ENCODE measurements at regions not wholly inside any gene's neighbourhood (a gene's known extent, or its start where the extent isn't known, plus 50 kb on each side); places are given as distances from the start of the nearest gene placed in this dataset.

DNA sequence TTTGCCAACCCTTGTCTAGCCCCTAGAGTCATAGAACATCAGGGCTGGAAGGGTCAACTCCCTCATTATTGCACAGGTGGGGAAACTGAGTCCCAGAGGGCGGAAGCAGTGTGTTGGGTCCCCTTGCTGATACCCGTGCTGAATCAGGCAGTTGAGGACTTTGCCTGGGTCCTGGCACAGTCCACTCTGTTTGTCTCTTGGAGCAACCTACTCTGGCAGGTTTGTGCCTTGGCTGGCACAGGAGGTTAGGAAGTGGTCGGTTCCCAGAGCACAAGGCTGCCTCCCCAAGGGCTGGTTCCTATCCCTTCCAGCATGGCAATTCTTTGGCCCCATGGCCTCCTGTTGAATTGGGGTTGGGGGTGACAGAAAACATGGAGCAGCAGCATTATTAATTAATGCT is 94.5 kb upstream of the SHB start:
- H3K27me3 Mint-ChIP-seq = no peaks in the 10 kb centered on the region
- DNase-seq = no peak
- H3K4me1 Mint-ChIP-seq = peaks cover 3% of the 10 kb centered on the region
- intact Hi-C loops (cut with micrococcal nuclease) = loop anchor here (5.0 kb wide), 1 partner anchor 76 kb away; no protein-coding TSS in a partner anchor
- no peaks in the 10 kb centered on the region for H3K36me3 Mint-ChIP-seq (ENCODE audit: low read depth)
- no peaks in the 10 kb centered on the region for H3K9me3 Mint-ChIP-seq
- H3K4me3 Mint-ChIP-seq = no peak overlapping the region
- no peak overlapping the region for H3K27ac Mint-ChIP-seq

DNA sequence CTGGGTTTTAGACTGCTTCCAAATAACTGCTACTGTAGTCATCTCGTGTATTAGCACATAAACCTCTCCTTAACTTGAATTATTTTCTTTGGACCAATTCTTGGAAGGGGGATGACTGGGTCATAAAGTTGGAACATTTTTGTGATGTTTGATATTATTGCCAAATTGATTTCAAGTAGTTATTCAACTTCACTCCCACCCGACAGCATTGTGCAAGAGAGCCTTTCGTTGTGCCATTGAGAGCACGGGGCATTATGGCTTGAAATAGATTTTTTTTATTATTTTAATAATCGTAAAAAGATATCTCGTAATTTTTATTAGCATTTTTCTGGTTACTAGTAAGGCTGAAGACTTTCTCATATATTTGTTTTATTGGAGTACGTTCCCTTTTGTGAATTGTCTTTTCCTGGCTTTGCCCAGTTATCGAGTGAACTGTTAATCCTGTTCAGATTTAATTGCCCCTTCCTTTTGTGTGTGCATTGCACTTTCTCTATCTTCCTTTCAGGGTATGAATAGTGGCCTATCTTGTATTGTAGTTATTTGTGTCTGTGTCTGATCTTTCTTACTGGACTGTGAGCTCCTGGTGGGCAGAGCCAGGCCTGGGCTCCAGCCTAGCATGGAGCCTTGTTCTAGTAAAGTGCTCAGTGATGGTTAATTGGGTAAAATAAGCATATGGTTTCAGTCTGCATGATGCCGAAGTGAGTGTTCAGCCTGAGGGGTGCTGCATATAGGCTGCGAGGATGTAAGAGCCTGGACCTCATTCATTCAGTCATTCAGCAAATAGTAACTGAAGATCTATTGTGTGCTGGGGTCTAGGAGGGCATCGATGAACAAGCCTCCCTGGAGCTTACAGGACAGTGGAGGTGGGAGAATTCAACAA is 93.5 kb upstream of the SHB start:
- DNase-seq = no peak
- Mint-ChIP-seq H3K27me3 (no peaks in the 10 kb centered on the region), H3K9me3 (no peaks in the 10 kb centered on the region), H3K4me3 (no peak overlapping the region), H3K36me3 (ENCODE audit: low read depth) (no peaks in the 10 kb centered on the region), H3K4me1 (peaks cover 3% of the 10 kb centered on the region), H3K27ac (no peak overlapping the region)
- intact Hi-C loops (cut with micrococcal nuclease) = loop anchor here (5.0 kb wide), 1 partner anchor 75 kb away; no protein-coding TSS in a partner anchor

DNA sequence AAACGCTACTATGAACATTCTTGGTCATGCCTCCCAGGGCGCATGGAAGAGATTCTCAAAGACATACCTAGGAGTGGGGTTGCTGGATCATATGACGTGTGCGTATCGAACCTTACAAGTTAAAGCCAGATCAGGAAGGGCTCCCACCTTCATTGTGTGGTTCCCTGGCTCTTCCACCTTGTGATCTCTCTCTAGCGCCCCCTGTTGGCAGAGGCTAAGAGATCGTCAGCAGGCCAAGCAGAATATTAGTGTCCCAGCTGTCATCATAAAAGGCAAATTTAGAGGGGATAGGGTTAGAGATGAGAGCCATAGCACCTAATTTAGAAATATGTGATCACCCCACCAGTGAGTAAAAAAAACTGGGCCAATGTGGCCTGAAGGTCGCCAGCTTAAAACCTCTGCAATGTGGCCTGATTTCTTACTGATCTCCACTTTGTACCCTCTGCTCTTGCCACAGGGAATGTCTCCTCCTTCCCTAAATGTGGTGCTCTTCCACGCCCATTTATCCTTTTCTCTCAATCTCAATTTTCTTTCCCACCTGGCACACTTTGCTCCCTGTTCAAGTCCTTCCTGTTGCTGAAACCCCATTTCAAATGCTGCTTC is 91.7 kb upstream of the SHB start:
- H3K36me3 Mint-ChIP-seq (ENCODE audit: low read depth) = no peaks in the 10 kb centered on the region
- H3K4me3 Mint-ChIP-seq = no peak overlapping the region
- peak; percentile 88 for DNase-seq
- intact Hi-C loops (cut with micrococcal nuclease) = loop anchor here (1.0 to 5.0 kb wide), 2 partner anchors 73 to 247 kb away; no protein-coding TSS in a partner anchor
- no peaks in the 10 kb centered on the region for H3K9me3 Mint-ChIP-seq
- peaks cover 3% of the 10 kb centered on the region for H3K4me1 Mint-ChIP-seq
- no peak overlapping the region for H3K27ac Mint-ChIP-seq
- H3K27me3 Mint-ChIP-seq = no peaks in the 10 kb centered on the region

DNA sequence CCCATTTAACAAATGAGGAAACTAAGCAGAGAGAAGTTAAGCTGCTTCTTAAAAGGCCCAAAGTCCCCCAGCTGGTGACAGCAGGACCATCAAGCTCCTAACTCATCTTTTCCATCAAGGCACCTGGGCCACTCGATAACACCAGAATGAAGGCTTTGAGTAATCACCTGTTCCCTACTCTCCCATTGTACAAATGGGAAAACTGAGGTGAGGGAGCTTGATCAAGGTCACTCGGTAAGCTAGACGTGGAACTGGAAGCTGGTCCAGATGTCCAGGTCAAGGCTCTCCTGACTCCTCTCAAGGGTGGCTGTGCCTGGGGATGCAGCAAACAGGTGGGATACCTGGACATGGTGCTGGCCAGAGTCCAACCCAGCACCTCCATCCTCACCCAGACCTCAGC is 90.6 kb upstream of the SHB start:
- DNase-seq = no peak
- Mint-ChIP-seq H3K9me3 (no peaks in the 10 kb centered on the region), H3K4me1 (peaks cover 2% of the 10 kb centered on the region), H3K27ac (no peak overlapping the region), H3K4me3 (no peak overlapping the region), H3K36me3 (ENCODE audit: low read depth) (no peaks in the 10 kb centered on the region), H3K27me3 (no peaks in the 10 kb centered on the region)
- intact Hi-C loops (cut with micrococcal nuclease) = no loop called here

GRCh38 chr9:38158628-38159027 is 89.6 kb upstream of the SHB start:
- no peaks in the 10 kb centered on the region for H3K27me3 Mint-ChIP-seq
- peaks cover 2% of the 10 kb centered on the region for H3K4me1 Mint-ChIP-seq
- no peaks in the 10 kb centered on the region for H3K36me3 Mint-ChIP-seq (ENCODE audit: low read depth)
- no peaks in the 10 kb centered on the region for H3K9me3 Mint-ChIP-seq
- no peak for DNase-seq
- intact Hi-C loops (cut with micrococcal nuclease) = no loop called here
- H3K4me3 Mint-ChIP-seq = no peak overlapping the region
- H3K27ac Mint-ChIP-seq = no peak overlapping the region

DNA sequence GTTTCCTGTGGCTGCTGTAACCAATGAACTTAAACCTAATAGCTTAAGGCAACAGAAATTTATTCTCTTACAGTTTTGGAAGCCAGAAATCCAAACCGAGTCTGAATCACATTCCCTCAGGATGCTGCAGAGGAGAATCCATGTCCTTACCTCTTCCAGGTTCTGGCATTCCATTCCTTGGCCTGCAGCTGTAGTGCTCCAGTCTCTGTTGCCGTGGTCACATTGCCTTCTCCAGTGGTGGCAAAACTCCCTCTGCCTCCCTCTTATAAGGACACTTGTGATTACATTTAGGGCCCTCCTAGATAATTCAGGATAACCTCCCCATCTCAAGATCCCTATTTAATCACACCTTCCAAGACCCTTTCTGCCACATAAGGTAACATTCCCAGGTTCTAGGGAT is 88.7 kb upstream of the SHB start:
- Mint-ChIP-seq H3K27me3 (no peaks in the 10 kb centered on the region), H3K27ac (no peak overlapping the region), H3K36me3 (ENCODE audit: low read depth) (no peaks in the 10 kb centered on the region), H3K4me1 (peaks cover 2% of the 10 kb centered on the region), H3K9me3 (no peaks in the 10 kb centered on the region), H3K4me3 (no peak overlapping the region)
- intact Hi-C loops (cut with micrococcal nuclease) = no loop called here
- no peak for DNase-seq

DNA sequence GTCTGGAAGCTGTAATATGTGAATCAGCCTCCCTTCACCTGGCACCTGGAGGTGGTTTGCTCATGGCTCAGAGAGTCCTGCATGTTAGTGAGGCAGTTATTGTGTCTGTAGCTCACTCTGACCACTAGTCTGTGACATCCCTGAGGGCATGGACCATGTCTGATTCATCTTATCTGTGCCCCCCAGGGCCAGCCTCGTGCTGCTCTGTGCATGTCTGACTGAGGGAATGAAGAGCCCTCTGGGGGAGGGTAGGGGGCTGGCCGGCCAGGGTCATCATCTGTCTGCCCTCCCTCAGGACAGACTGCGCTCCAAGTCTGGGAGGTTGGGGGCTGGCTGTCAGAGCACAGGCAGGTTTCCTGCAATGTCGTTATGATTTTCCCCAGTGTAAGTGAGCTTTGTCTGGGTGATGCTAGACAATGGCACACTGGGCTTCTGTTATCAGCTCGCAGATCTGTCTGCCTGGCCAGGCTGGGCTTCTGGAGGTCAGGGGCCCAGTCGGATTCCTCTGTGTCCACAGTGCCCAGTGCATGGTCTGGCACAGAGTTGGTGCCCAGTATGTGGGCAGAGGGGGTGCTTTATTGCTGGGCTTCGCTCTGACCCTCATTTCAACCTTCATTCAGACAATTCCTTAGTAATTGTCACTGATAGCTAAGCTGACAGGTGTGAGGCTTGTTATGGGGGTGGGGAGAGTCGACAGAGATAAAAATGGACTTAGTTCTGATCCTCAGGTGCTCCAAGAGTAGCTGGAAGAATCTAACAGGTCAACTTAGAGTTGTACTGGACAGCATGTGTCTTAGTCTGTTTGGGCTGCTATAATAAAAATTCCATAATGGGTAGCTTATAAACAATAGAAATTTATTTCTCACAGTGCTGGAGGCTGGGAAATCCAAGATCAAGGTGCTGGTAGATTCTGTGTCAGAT is 85.7 kb upstream of the SHB start:
- Mint-ChIP-seq H3K27ac (no peak overlapping the region), H3K36me3 (ENCODE audit: low read depth) (no peaks in the 10 kb centered on the region), H3K9me3 (no peaks in the 10 kb centered on the region), H3K4me3 (no peak overlapping the region), H3K4me1 (no peaks in the 10 kb centered on the region), H3K27me3 (peaks cover 1% of the 10 kb centered on the region)
- intact Hi-C loops (cut with micrococcal nuclease) = no loop called here
- DNase-seq = no peak

- DNase-seq = no peak
- peaks cover 4% of the 10 kb centered on the region for H3K27me3 Mint-ChIP-seq
- intact Hi-C loops (cut with micrococcal nuclease) = no loop called here
- H3K27ac Mint-ChIP-seq = no peak overlapping the region
- no peaks in the 10 kb centered on the region for H3K4me1 Mint-ChIP-seq
- no peaks in the 10 kb centered on the region for H3K9me3 Mint-ChIP-seq
- H3K4me3 Mint-ChIP-seq = no peak overlapping the region
- no peaks in the 10 kb centered on the region for H3K36me3 Mint-ChIP-seq (ENCODE audit: low read depth)
Observed at GRCh38 chr9:38153910-38154291, 84.9 kb upstream of the SHB start.

DNA sequence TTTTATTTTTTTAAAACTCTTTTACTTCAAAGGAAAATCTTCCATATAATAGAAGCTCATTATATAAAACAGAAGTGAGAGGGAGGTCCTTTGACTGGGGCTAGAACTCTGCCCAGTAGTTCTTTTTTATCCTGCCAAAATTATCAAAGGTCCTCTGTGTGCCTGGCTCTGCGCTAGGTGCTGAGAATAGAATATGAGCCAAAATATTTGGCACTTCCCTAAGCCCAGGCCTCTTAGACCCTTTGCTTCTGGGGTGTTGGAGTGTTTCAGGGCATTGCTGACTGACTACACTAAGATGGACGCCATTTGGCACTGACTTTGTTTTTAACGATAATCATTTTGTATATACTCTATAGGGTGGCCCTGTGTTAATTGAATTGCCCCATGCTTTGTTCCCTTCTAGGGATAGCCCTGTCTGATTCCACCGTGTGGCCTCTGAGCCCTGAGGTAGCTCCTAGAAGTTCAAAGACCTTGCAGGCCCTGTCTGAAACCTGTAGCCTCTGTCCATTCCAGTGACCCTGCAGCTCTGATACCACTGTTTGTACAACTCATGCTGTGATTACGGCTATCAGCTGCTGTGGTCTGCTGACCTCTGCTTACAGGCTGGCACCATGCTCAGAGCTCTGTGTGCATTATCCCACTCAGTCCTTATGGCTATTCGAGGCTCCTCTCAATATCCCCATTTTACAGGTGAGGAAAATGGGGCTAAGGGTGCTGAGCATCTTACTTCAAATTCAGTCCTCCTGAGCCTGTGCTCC is 84.3 kb upstream of the SHB start:
- H3K4me3 Mint-ChIP-seq = no peak overlapping the region
- intact Hi-C loops (cut with micrococcal nuclease) = no loop called here
- H3K36me3 Mint-ChIP-seq (ENCODE audit: low read depth) = no peaks in the 10 kb centered on the region
- H3K27me3 Mint-ChIP-seq = peaks cover 10% of the 10 kb centered on the region
- no peak for DNase-seq
- H3K9me3 Mint-ChIP-seq = no peaks in the 10 kb centered on the region
- no peaks in the 10 kb centered on the region for H3K4me1 Mint-ChIP-seq
- H3K27ac Mint-ChIP-seq = no peak overlapping the region

DNA sequence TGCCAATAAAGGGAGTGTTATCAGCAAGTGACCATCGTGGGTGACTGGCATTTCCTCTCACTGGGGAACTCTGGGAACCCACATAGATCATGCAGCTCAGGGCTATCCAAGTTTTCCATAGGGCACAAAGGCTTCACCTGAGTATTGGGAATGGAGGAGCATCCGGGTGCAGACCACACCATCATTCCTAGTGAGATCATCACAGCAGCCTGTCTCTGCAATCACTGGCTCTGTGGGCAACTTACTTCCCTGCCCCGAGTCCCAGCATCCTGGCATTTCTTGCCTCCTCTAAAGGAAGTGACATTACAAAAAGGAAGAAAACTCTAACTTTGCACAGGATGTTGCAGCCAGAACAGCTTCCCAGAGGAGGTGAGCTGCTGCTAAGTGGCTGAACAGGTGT is 80.6 kb upstream of the SHB start:
- peaks cover 10% of the 10 kb centered on the region for H3K27me3 Mint-ChIP-seq
- H3K4me1 Mint-ChIP-seq = no peaks in the 10 kb centered on the region
- no peak overlapping the region for H3K27ac Mint-ChIP-seq
- H3K36me3 Mint-ChIP-seq (ENCODE audit: low read depth) = no peaks in the 10 kb centered on the region
- DNase-seq = no peak
- intact Hi-C loops (cut with micrococcal nuclease) = no loop called here
- H3K4me3 Mint-ChIP-seq = no peak overlapping the region
- no peaks in the 10 kb centered on the region for H3K9me3 Mint-ChIP-seq

DNA sequence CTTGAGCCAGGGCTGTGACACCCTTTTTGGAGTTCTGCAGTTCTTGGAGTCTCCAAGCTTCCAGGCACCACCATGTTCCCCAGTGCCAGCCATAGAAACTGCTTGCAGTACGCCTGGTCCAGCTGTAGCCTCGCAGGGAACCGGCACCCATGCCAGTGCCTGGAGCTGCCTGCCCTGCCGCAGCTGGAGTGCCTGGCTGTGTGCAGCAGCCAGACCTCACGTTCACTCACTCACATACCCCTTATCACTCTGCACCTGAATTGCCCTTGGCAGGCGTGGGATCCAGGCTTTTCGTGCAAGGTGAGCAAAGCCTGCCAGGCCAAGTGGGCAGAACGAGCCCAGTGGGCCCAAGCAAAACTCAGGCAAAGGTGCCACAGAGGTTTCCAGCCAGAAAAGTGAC is 77.8 kb upstream of the SHB start:
- no peaks in the 10 kb centered on the region for H3K9me3 Mint-ChIP-seq
- H3K27ac Mint-ChIP-seq = no peak overlapping the region
- H3K36me3 Mint-ChIP-seq (ENCODE audit: low read depth) = no peaks in the 10 kb centered on the region
- intact Hi-C loops (cut with micrococcal nuclease) = no loop called here
- DNase-seq = no peak
- no peaks in the 10 kb centered on the region for H3K4me1 Mint-ChIP-seq
- H3K27me3 Mint-ChIP-seq = peaks cover 19% of the 10 kb centered on the region
- no peak overlapping the region for H3K4me3 Mint-ChIP-seq

DNA sequence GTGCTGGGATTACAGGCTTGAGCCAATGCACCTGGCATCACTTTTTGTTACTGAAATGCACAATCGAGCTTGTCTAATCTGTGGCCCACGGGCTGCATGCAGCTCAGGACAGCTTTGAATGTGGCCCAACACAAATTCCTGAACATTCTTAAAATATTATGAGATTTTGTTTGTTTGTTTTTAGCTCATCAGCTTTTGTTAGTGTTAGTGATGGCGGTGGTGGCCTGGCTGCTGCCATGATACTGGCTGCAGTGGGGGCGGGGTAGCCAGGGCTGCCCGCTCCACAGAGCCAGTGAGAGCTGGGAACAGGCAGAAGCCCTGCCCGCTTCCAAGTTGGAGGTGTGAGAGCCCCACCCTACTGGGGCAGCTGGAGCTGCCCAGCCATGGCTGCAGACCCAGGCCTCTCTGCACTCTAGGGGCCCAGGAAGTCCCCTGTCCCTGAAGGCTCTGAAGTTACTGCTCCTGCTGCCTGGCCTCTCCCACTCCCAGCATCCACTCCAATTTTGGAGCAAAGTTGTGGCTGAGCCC is 76.6 kb upstream of the SHB start:
- DNase-seq = no peak
- intact Hi-C loops (cut with micrococcal nuclease) = no loop called here
- H3K9me3 Mint-ChIP-seq = no peaks in the 10 kb centered on the region
- no peak overlapping the region for H3K4me3 Mint-ChIP-seq
- H3K27ac Mint-ChIP-seq = no peak overlapping the region
- H3K27me3 Mint-ChIP-seq = peaks cover 28% of the 10 kb centered on the region
- H3K36me3 Mint-ChIP-seq (ENCODE audit: low read depth) = no peaks in the 10 kb centered on the region
- H3K4me1 Mint-ChIP-seq = no peaks in the 10 kb centered on the region

- intact Hi-C loops (cut with micrococcal nuclease) = no loop called here
- Mint-ChIP-seq H3K9me3 (no peaks in the 10 kb centered on the region), H3K36me3 (ENCODE audit: low read depth) (no peaks in the 10 kb centered on the region), H3K27me3 (peaks cover 33% of the 10 kb centered on the region), H3K27ac (no peak overlapping the region), H3K4me3 (no peak overlapping the region), H3K4me1 (no peaks in the 10 kb centered on the region)
- no peak for DNase-seq
Observed at GRCh38 chr9:38144421-38144820, 75.4 kb upstream of the SHB start.
